ENCODE measurements at regions not wholly inside any gene's neighbourhood (a gene's known extent, or its start where the extent isn't known, plus 50 kb on each side); places are given as distances from the start of the nearest gene placed in this dataset.
"Not testable (repeated sequence)": the region's sequence is repeated elsewhere in the genome, so short reads cannot be mapped to it uniquely, and the experiment has no call there.

DNA sequence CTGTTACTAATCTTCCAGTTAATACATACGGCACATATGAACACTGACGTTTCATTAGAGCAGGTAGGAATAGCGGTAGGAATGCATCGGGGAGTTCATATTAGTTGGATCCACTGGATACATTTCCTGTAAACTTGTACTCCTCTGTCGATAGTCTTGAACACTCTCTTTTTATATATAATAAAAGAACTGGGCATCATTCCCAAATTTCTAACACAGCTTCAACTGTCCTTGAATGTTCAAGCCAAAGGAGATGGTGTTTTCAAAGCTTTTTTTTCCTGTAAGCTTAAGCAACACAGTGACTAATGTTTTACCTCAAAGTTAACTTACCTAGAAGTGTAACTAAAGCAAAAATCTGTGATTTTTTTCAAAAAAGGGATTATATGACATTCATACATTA, 195.3 kb downstream of the UTRN start:
- DNase-seq: no peak

DNA sequence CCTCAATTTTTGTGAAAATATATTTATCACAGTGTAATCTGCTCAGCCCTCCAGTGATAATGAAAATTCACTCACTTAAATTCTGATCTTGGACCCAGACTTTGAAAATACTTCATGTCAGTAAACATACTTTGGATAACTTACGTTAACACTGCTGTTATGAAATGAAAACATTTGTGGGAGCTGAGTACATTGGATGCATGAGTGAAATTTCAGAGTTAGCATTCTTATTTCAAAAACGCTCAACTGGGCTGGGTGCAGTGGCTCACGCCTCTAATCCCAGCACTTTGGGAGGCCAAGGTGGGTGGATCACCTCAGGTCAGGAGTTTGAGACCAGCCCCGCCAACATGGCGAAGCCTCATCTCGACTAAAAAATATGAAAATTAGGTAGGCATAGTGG, 196.4 kb downstream of the UTRN start:
- no peak for DNase-seq

DNA sequence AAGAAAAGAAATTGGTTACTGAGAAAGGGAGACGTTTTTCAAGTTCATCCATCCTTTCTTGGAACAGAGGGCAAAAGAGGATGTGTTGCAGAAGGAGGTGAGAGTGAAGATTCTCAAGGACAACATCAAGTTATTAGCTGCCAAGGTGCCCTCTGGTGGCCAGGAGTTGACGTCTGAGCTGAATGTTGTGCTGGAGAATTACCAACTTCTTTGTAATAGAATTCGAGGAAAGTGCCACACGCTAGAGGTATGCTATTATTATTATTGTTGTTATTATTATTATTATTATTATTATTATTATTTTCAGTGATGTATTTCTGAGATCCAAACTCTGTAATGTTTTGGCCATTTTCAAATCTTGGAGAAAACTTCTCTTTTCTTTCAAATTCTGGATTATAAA, 197.0 kb downstream of the UTRN start:
- DNase-seq: no peak

DNA sequence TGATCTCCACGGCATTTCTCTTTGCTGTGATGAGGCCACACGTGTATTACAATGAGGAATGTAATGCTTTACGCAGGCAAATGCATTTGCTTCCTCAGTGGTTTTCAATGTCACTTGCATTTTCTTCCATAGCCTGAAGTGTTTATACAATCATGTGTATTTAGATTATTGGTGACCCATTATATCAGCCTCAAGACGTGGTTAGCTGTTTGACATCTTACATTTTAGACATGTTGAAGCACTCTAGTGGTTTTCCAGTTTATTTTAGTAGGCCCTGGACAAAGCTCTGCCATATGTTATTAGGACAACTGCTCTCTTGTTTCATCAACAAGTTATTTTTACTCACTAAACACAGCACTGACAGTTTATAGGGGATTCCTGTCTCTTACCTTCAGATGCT, 200.4 kb downstream of the UTRN start:
- DNase-seq: no peak

DNA sequence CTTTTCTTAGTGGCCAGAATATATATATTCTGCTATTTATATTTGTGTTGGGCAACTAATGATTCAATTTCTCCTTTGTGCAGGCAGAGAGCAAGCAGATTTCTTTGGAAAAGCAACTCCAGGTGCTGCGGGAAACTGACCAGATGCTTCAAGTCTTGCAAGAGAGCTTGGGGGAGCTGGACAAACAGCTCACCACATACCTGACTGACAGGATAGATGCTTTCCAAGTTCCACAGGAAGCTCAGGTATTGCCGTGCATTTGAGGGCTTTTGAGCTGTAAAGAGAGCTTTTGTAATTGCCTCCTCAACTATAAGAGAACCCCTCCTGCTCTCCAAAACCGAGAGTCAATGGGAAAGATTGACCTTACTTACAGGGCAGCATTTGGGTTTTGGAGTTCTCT, 203.5 kb downstream of the UTRN start:
- no peak for DNase-seq

DNA sequence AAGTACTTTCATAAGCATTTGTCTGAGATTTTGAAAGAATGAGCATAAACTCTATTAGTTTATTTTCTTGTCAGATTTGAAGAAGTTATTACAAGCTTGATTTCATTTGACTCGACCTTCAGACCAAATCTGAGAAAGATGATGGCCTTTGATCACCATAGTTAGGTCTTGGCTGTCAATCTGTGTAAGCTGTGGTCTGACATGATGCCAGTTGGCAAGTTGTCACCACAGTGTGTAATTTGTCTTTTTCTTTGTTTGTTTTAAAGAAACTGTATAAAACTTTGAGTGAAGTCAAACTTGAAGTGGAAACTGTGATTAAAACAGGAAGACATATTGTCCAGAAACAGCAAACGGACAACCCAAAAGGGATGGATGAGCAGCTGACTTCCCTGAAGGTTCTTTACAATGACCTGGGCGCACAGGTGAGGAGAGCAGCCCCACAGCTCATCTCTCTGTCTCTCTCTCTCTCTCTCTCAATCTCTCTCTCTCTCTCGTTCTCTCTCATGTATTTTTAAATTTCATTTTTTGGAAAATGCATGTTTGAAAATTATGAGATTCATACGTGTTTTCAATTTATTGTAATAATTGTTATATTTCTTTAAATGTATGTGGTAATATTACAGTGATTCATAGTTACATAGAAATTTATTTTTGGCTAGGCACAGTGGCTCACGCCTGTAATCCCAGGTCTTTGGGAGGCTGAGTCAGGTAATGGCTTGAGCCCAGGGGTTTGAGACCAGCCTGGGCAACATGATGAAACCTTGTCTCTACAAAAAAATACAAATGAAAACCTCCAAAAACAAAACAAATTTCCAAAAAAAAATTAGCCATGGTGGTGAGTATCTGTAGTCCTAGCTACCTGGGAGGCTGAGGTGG, 208.1 kb downstream of the UTRN start:
- DNase-seq: no peak

GRCh38 chr6:144495076-144495475, 209.9 kb downstream of the UTRN start:
- not testable (repeated sequence) for DNase-seq

GRCh38 chr6:144497650-144498049, 212.5 kb downstream of the UTRN start:
- no peak for DNase-seq

GRCh38 chr6:144500892-144501291, 215.8 kb downstream of the UTRN start:
- DNase-seq: no peak

DNA sequence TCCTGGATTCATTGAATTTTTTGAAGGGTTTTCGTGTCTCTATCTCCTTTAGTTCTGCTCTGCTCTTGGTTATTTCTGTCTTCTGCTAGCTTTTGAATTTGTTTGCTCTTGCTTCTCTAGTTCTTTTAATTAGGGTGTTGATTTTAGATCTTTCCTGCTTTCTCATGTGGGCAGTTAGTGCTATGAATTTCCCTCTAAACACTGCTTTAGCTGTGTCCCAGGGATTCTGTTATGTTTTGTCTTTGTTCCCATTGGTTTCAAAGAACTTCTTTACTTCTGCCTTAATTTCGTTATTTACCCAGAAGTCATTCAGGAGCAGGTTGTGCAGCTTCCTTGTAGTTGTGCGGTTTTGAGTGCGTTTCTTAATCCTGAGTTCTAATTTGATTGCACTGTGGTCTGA, 220.1 kb downstream of the UTRN start:
- not testable (repeated sequence) for DNase-seq

DNA sequence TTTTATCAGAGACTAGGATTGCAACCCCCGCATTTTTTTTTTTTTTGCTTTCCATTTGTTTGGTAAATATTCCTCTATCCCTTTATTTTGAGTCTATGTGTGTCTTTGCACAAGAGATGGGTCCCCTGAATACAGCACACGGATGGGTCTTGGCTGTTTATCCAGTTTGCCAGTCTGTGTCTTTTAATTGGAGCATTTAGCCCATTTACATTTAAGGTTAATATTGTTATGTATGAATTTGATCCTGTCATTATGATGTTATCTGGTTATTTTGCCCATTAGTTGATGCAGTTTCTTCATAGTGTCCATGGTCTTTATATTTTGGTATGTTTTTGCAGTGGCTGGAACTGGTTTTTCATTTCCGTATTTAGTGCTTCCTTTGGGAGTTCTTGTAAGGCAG, 220.9 kb downstream of the UTRN start:
- not testable (repeated sequence) for DNase-seq

- DNase-seq: not testable (repeated sequence)
These were observed 222.7 kb downstream of the UTRN start for GRCh38 chr6:144507772-144508312.

DNA sequence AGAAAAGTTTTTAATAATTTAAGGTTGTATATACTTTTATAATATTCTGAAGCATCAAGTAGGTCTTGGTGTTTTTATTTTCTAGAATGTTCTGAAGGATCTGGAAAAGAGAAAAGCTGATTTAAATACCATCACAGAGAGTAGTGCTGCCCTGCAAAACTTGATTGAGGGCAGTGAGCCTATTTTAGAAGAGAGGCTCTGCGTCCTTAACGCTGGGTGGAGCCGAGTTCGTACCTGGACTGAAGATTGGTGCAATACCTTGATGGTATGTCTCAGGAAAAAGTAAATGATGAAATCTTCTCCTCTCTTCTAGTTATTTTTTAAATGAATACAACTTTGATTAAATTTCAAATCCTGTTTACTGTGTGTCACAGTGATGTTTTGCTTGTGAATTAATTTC, 225.7 kb downstream of the UTRN start:
- no peak for DNase-seq

GRCh38 chr6:144515761-144516160, 230.6 kb downstream of the UTRN start:
- no peak for DNase-seq

DNA sequence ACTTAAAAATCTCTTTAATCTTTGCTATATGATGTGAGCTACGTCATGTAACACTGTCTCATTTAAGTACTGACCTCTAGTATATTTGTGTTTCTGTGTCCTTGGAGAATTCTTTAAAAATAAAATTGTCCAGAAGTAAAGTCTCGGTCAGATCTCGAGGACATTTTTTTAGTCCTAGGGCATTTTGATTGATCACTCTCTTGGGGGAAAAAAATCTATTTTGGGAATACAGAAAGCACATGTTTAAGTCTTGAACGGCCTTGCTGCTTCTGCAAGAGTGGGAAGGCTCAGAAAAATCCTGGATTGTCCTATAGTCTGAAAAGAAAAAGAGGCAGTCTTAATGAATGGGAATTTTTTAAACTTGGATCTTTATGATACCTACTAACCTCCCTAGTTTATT, 234.3 kb downstream of the UTRN start:
- DNase-seq: no peak

- no peak for DNase-seq
These were observed 243.7 kb downstream of the UTRN start for GRCh38 chr6:144528743-144529425.

DNA sequence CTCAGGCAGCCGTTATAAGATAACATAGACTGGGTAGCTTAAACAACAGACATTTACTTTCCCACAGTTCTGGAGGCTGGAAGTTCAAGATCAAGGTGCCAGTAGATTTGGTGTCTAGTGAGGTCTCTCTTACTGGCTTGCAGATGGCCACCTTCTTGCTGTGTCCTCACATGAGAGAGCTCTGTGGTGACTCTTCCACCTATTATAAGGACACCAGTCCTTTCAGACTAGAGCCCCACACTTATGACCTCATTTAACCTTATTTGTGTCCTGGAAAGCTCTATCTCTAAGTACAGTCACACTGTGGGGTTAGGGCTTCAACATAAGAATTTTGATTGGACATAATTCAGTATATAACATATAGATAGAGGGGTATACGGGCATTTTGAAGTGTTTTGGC, 245.0 kb downstream of the UTRN start:
- no peak for DNase-seq

DNA sequence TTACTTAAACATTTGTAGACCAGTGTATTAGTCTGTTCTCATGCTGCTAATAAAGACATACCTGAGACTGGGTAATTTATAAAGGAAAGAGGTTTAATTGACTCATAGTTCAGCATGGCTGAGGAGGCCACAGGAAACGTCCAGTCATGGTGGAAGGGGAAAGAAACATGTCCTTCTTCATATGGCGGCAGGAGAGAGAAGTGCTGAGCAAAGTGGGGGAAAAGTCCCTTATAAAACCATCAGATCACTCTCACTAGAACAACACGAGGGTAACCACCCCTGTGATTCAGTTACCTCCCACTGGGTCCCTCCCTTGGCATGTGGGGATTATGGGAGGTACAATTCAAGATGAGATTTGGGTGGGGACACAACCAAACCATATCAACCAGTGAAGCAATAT, 247.1 kb downstream of the UTRN start:
- DNase-seq: not testable (repeated sequence)

DNA sequence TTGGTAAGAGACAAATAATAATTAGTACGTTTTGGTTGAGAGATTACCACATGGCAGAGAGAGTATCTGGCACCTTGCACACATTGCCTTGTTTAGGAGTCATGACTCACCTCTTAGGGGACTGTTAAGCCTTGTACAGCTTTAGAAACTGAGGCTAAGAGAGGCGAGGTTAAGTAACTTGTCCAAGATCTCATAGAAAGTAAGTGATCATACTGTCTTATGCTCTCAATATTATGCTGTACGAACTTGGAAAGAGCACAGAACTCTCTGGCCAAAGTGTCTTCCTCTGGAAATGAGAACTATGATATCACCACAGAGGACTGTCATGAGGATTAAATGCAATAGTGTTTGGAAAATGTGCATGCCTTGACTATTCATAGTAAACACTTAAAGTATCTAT, 249.0 kb downstream of the UTRN start:
- no peak for DNase-seq

- no peak for DNase-seq
These were observed 250.5 kb downstream of the UTRN start for GRCh38 chr6:144535630-144536029.

DNA sequence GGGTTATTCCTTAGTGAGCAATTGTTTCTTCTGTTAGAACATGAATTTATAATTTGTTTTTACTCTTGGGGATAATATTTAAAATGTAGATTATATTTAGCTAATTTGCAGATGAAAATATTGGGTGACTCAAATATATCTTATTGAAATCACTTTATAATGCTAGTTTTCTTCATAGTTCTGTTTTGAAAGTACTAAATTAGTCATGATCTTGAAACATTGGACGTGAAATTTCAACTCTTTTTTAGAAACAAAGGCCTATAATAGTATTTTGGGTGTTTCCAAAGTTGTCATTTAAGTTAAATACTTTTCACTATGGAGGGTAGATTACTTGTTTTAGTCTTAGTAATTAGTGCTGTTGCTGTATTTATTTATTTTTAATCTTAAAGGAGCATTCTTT, 250.9 kb downstream of the UTRN start:
- no peak for DNase-seq

DNA sequence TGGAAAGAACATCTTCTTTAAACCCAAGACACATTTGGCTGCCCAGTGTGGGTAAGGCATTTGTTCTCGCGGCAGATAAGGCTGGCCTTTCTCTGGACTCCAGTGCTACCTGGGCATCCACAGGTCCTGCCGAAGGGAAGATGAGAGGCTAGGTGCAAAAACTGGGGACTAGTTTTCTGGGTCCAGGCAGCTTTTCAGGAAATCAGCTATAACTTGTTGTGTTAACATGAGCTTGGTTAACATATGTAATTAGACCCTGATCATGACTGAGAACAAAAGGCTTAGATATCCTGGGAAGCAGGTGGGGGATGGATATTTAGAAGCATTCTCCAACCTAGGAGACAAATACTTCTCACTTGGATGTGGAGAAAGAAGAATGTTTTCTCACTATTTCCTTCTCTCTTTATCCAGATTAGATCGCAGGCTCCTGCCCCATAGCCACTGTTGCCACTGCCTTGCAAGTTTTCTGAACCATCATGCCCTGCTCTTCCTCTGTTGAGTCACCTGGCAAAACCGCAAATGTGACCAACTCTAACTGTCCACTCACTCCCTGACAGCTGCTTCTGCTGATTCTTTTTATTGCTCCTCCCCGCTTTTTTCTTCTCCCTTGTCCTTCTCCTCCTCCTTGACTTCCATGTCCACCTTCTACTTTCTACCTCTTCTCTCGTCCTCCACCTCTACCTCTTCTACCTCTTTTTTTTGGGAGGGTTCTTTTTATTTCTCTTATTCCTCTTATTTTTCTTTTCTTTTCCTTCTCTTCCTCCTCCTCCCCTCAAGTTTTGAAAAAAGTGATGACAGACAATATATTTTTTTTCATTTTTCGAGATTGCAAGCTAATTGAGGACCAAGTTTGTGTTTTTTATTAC, 258.1 kb downstream of the UTRN start:
- DNase-seq: no peak

DNA sequence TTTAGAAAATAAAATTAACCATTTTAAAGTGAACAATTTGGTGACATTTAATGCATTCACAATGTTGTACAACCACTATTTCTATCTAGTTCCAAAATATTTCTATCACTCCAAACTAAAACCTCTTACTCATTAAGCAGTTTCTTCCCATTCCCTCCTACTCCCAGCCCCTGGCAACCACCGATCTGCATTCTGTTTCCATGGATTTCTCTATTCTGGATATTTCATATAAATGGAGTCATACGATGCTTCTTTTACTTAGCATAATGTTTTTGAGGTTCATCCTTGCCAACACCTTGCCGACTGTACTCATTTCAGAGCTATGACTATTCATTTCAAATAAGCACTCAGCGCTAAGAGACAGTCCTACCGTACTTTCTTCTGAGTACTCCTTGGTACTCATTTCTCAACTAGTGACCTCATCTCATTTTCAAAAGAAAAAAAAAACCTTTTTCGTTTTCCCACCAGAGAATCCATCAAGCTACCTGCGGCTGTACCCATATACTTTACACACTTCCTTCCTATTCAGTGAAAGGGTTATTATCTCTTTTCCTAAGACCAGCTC, 259.2 kb downstream of the UTRN start:
- no peak for DNase-seq

All from NCI-H2029 treated with DMSO at 0.1 percent for 48 hours (cell line).